ENCODE measurements at regions not wholly inside any gene's neighbourhood (a gene's known extent, or its start where the extent isn't known, plus 50 kb on each side); places are given as distances from the start of the nearest gene placed in this dataset.
"Not testable (repeated sequence)": the region's sequence is repeated elsewhere in the genome, so short reads cannot be mapped to it uniquely, and the experiment has no call there.

- H3K27ac ChIP-seq (ENCODE audit: insufficient read depth, low read depth, low read length); FAIRE-seq; H2AFZ ChIP-seq (ENCODE audit: low read depth, low read length); H3K9me1 ChIP-seq (replicated peaks; ENCODE audit: control insufficient read depth, extremely low read depth, insufficient read depth, low read length); H3K9me3 ChIP-seq (replicated peaks; ENCODE audit: control insufficient read depth, insufficient read depth, low read length); H3K4me3 ChIP-seq (replicated peaks in 1 of 3; ENCODE audit: insufficient read depth in 1 of 3, low read depth in 1 of 3, low read length in 3 of 3); CTCF ChIA-PET; H3K79me2 ChIP-seq (ENCODE audit: control insufficient read depth, insufficient read depth, low read length); dilution Hi-C loops (cut with MboI; ENCODE audit: extremely low pct_ligation_motif_present, low sequenced_read_pairs); DNase-seq (ENCODE audit: low read depth, low spot score); H3K4me2 ChIP-seq (ENCODE audit: insufficient read depth, low read length); POLR2A ChIA-PET; H3K27me3 ChIP-seq (ENCODE audit: control insufficient read depth in 2 of 2, insufficient read depth in 2 of 2, low read length in 2 of 2); H3K9ac ChIP-seq (replicated peaks; ENCODE audit: extremely low read depth, insufficient read depth, low read length); intact Hi-C loops (cut with micrococcal nuclease); H3K4me1 ChIP-seq (ENCODE audit: control insufficient read depth, extremely low read depth, insufficient read depth, low read length); H4K20me1 ChIP-seq (replicated peaks; ENCODE audit: control insufficient read depth, extremely low read depth, insufficient read depth, low read length); H3K36me3 ChIP-seq (ENCODE audit: control insufficient read depth in 2 of 2, extremely low read depth in 1 of 2, insufficient read depth in 2 of 2, low read length in 2 of 2); BruUV-seq (replicated peaks): not testable (repeated sequence)
Observed at GRCh38 chr2:97402678-97403077, 187.0 kb downstream of the ANKRD36B start.

- CTCF ChIA-PET; DNase-seq (ENCODE audit: low read depth, low spot score); H3K36me3 ChIP-seq (ENCODE audit: control insufficient read depth in 2 of 2, extremely low read depth in 1 of 2, insufficient read depth in 2 of 2, low read length in 2 of 2); H3K4me2 ChIP-seq (ENCODE audit: insufficient read depth, low read length); H3K9me3 ChIP-seq (replicated peaks; ENCODE audit: control insufficient read depth, insufficient read depth, low read length); H3K9me1 ChIP-seq (replicated peaks; ENCODE audit: control insufficient read depth, extremely low read depth, insufficient read depth, low read length); H3K27me3 ChIP-seq (ENCODE audit: control insufficient read depth in 2 of 2, insufficient read depth in 2 of 2, low read length in 2 of 2); H4K20me1 ChIP-seq (replicated peaks; ENCODE audit: control insufficient read depth, extremely low read depth, insufficient read depth, low read length); intact Hi-C loops (cut with micrococcal nuclease); dilution Hi-C loops (cut with MboI; ENCODE audit: extremely low pct_ligation_motif_present, low sequenced_read_pairs); H3K79me2 ChIP-seq (ENCODE audit: control insufficient read depth, insufficient read depth, low read length); H2AFZ ChIP-seq (ENCODE audit: low read depth, low read length); BruUV-seq (replicated peaks); FAIRE-seq; H3K4me3 ChIP-seq (replicated peaks in 1 of 3; ENCODE audit: insufficient read depth in 1 of 3, low read depth in 1 of 3, low read length in 3 of 3); H3K4me1 ChIP-seq (ENCODE audit: control insufficient read depth, extremely low read depth, insufficient read depth, low read length); H3K9ac ChIP-seq (replicated peaks; ENCODE audit: extremely low read depth, insufficient read depth, low read length); H3K27ac ChIP-seq (ENCODE audit: insufficient read depth, low read depth, low read length); POLR2A ChIA-PET: not testable (repeated sequence)
Observed at GRCh38 chr2:97395691-97396090, 194.0 kb downstream of the ANKRD36B start.

- H3K36me3 ChIP-seq (ENCODE audit: control insufficient read depth in 2 of 2, extremely low read depth in 1 of 2, insufficient read depth in 2 of 2, low read length in 2 of 2); CTCF ChIA-PET; FAIRE-seq; H3K27ac ChIP-seq (ENCODE audit: insufficient read depth, low read depth, low read length); H3K9me1 ChIP-seq (replicated peaks; ENCODE audit: control insufficient read depth, extremely low read depth, insufficient read depth, low read length); H3K4me1 ChIP-seq (ENCODE audit: control insufficient read depth, extremely low read depth, insufficient read depth, low read length); BruUV-seq (replicated peaks); H3K9me3 ChIP-seq (replicated peaks; ENCODE audit: control insufficient read depth, insufficient read depth, low read length); H3K9ac ChIP-seq (replicated peaks; ENCODE audit: extremely low read depth, insufficient read depth, low read length); H3K4me2 ChIP-seq (ENCODE audit: insufficient read depth, low read length); H3K27me3 ChIP-seq (ENCODE audit: control insufficient read depth in 2 of 2, insufficient read depth in 2 of 2, low read length in 2 of 2); dilution Hi-C loops (cut with MboI; ENCODE audit: extremely low pct_ligation_motif_present, low sequenced_read_pairs); POLR2A ChIA-PET; H3K4me3 ChIP-seq (replicated peaks in 1 of 3; ENCODE audit: insufficient read depth in 1 of 3, low read depth in 1 of 3, low read length in 3 of 3); H4K20me1 ChIP-seq (replicated peaks; ENCODE audit: control insufficient read depth, extremely low read depth, insufficient read depth, low read length); intact Hi-C loops (cut with micrococcal nuclease); H3K79me2 ChIP-seq (ENCODE audit: control insufficient read depth, insufficient read depth, low read length); H2AFZ ChIP-seq (ENCODE audit: low read depth, low read length); DNase-seq (ENCODE audit: low read depth, low spot score): not testable (repeated sequence)
Observed at GRCh38 chr2:97385803-97386202, 203.9 kb downstream of the ANKRD36B start.

GRCh38 chr2:97375913-97376312 lies 213.8 kb downstream of the ANKRD36B start:
- BruUV-seq (replicated peaks); H3K79me2 ChIP-seq (ENCODE audit: control insufficient read depth, insufficient read depth, low read length); H4K20me1 ChIP-seq (replicated peaks; ENCODE audit: control insufficient read depth, extremely low read depth, insufficient read depth, low read length); H3K27ac ChIP-seq (ENCODE audit: insufficient read depth, low read depth, low read length); dilution Hi-C loops (cut with MboI; ENCODE audit: extremely low pct_ligation_motif_present, low sequenced_read_pairs); H3K9me3 ChIP-seq (replicated peaks; ENCODE audit: control insufficient read depth, insufficient read depth, low read length); H2AFZ ChIP-seq (ENCODE audit: low read depth, low read length); H3K4me2 ChIP-seq (ENCODE audit: insufficient read depth, low read length); intact Hi-C loops (cut with micrococcal nuclease); DNase-seq (ENCODE audit: low read depth, low spot score); CTCF ChIA-PET; FAIRE-seq; H3K4me1 ChIP-seq (ENCODE audit: control insufficient read depth, extremely low read depth, insufficient read depth, low read length); H3K9me1 ChIP-seq (replicated peaks; ENCODE audit: control insufficient read depth, extremely low read depth, insufficient read depth, low read length); H3K9ac ChIP-seq (replicated peaks; ENCODE audit: extremely low read depth, insufficient read depth, low read length); H3K4me3 ChIP-seq (replicated peaks in 1 of 3; ENCODE audit: insufficient read depth in 1 of 3, low read depth in 1 of 3, low read length in 3 of 3); H3K36me3 ChIP-seq (ENCODE audit: control insufficient read depth in 2 of 2, extremely low read depth in 1 of 2, insufficient read depth in 2 of 2, low read length in 2 of 2); POLR2A ChIA-PET; H3K27me3 ChIP-seq (ENCODE audit: control insufficient read depth in 2 of 2, insufficient read depth in 2 of 2, low read length in 2 of 2): not testable (repeated sequence)

Data from endothelial cell of umbilical vein (primary cell).